GM19023 (cell line): ENCODE measurements at regions not wholly inside any gene's neighbourhood (a gene's known extent, or its start where the extent isn't known, plus 50 kb on each side); places are given as distances from the start of the nearest gene placed in this dataset.

Experiments used
- ATAC-seq: cut with Tn5 transposase; IDR thresholded peaks from one replicate; pipeline ENCODE4 v1.9.1; 2021; ENCODE audit warnings: mild to moderate bottlenecking, moderate library complexity; ENCODE audit not compliant: unreplicated experiment

- no peak for ATAC-seq
Measured at GRCh38 chr7:51481421-51481820, 164.8 kb upstream of the COBL start.

GRCh38 chr7:51477819-51478218, 161.2 kb upstream of the COBL start:
- ATAC-seq: no peak

GRCh38 chr7:51477323-51477722, 160.7 kb upstream of the COBL start:
- ATAC-seq: no peak

GRCh38 chr7:51476026-51476425, 159.4 kb upstream of the COBL start:
- ATAC-seq: no peak

GRCh38 chr7:51472873-51473272, 156.3 kb upstream of the COBL start:
- no peak for ATAC-seq

- ATAC-seq: no peak
Measured at GRCh38 chr7:51471981-51472296, 155.3 kb upstream of the COBL start.

GRCh38 chr7:51471210-51471980, 154.8 kb upstream of the COBL start:
- ATAC-seq: no peak

- no peak for ATAC-seq
Measured at GRCh38 chr7:51467384-51468017, 150.9 kb upstream of the COBL start.

GRCh38 chr7:51459809-51460208, 143.2 kb upstream of the COBL start:
- ATAC-seq: no peak

GRCh38 chr7:51458693-51459092, 142.1 kb upstream of the COBL start:
- no peak for ATAC-seq

- no peak for ATAC-seq
Measured at GRCh38 chr7:51457079-51457478, 140.5 kb upstream of the COBL start.

- ATAC-seq: no peak
Measured at GRCh38 chr7:51456431-51457060, 139.9 kb upstream of the COBL start.

GRCh38 chr7:51455948-51456347, 139.3 kb upstream of the COBL start:
- no peak for ATAC-seq

GRCh38 chr7:51455513-51455912, 138.9 kb upstream of the COBL start:
- ATAC-seq: no peak

GRCh38 chr7:51455086-51455485, 138.5 kb upstream of the COBL start:
- ATAC-seq: no peak

- ATAC-seq: no peak
Measured at GRCh38 chr7:51452694-51453093, 136.1 kb upstream of the COBL start.

GRCh38 chr7:51451751-51452476, 135.3 kb upstream of the COBL start:
- ATAC-seq: no peak

- ATAC-seq: no peak
Measured at GRCh38 chr7:51450541-51450940, 133.9 kb upstream of the COBL start.

- ATAC-seq: no peak
Measured at GRCh38 chr7:51446785-51447184, 130.2 kb upstream of the COBL start.

GRCh38 chr7:51446356-51446755, 129.7 kb upstream of the COBL start:
- ATAC-seq: no peak

GRCh38 chr7:51444936-51445335, 128.3 kb upstream of the COBL start:
- no peak for ATAC-seq
